ENCODE measurements at regions not wholly inside any gene's neighbourhood (a gene's known extent, or its start where the extent isn't known, plus 50 kb on each side); places are given as distances from the start of the nearest gene placed in this dataset.

GRCh38 chr12:74899031-74899829, 310.4 kb downstream of the KCNC2 start:
- no peak for TF ChIP-seq CTCF (conservative IDR thresholded peaks at IDR 0.05; ENCODE audit: low read depth, low read length)
- TF ChIP-seq EZH2 (IDR thresholded peaks at IDR 0.05; ENCODE audit: borderline replicate concordance, low read depth, low read length, poor library complexity, severe bottlenecking), result no peak

Measured in A673 (cell line).